Heart left ventricle (tissue), 16 donors: ENCODE measurements at regions not wholly inside any gene's neighbourhood (a gene's known extent, or its start where the extent isn't known, plus 50 kb on each side); places are given as distances from the start of the nearest gene placed in this dataset.

Experiments
- ATAC-seq, 4 donors: fragments of 200-7000 bp; cut with Tn5 transposase; one replicate each; pipeline ENCODE4 v1.9.1; 2020 to 2022; ENCODE audit warnings: moderate library complexity in 4 of 4, mild to moderate bottlenecking in 3 of 4, moderate number of reproducible peaks in 1 of 4
- DNase-seq, 5 donors: peaks; one replicate each; pipeline ENCODE4 v3.0.0-alpha.2; 2020
- H3K27ac ChIP-seq, 12 donors: fragments of 200-600 bp; sonication (generic) in 4 of 12; one replicate each; pipeline versions ENCODE4 v1.5.0 to v1.8.0; 2016 to 2022; ENCODE audit warnings: mild to moderate bottlenecking in 2 of 12
- H3K27me3 ChIP-seq, 9 donors: fragments of 200-600 bp; sonication (generic) in 2 of 9; one replicate each; pipeline versions ENCODE4 v1.5.1 to v1.8.0; 2016 to 2022; ENCODE audit warnings: mild to moderate bottlenecking in 3 of 9
- H3K36me3 ChIP-seq, 9 donors: fragments of 200-600 bp; sonication (generic) in 2 of 9; one replicate each; pipeline versions ENCODE4 v1.5.0 to v1.8.0; 2018 to 2022; ENCODE audit warnings: mild to moderate bottlenecking in 2 of 9
- H3K4me1 ChIP-seq, 12 donors: fragments of 200-600 bp; sonication (generic) in 4 of 12; one replicate each; pipeline versions ENCODE4 v1.5.0 to v1.8.0; 2016 to 2022; ENCODE audit warnings: mild to moderate bottlenecking in 3 of 12
- H3K4me3 ChIP-seq, 12 donors: fragments of 200-600 bp; sonication (generic) in 4 of 12; one replicate each; pipeline versions ENCODE4 v1.5.0 to v1.8.0; 2017 to 2022; ENCODE audit warnings: mild to moderate bottlenecking in 9 of 12, moderate library complexity in 4 of 12
- H3K9me3 ChIP-seq, 12 donors: fragments of 200-600 bp; sonication (generic) in 4 of 12; one replicate each; pipeline versions ENCODE4 v1.5.0 to v1.8.0; 2016 to 2022; ENCODE audit warnings: mild to moderate bottlenecking in 1 of 12
- POLR2A ChIP-seq, 2 donors: fragments of 450-650 bp; IDR thresholded peaks; one replicate each; pipeline ENCODE4 v1.6.1; 2017; ENCODE audit warnings: antibody characterized with exemption in 2 of 2, mild to moderate bottlenecking in 2 of 2, moderate library complexity in 2 of 2
- WGBS, 4 donors: extraction: QIAGEN DNeasy Blood & Tissue Kit in 2 of 4; methylation state at CpG; one replicate each; pipeline versions ENCODE4 v1.1.5 to v1.1.7; 2013 to 2018; 5-methylcytosine and 5-hydroxymethylcytosine counted together
- intact Hi-C, 10 donors: fragments of 100-400 bp; cut with DNase I; formaldehyde crosslinking; loops; one replicate each; pipeline versions ENCODE4 v1.11.1 to v1.14.2; 2022
- TF ChIP-seq, protein P1 (sequence below), 12 donors: fragments of 200-600 bp; sonication (generic) in 4 of 12; IDR thresholded peaks; one replicate each; pipeline versions ENCODE4 v1.5.0 to v1.8.0; 2018 to 2022; ENCODE audit warnings: antibody characterized with exemption in 12 of 12, mild to moderate bottlenecking in 5 of 12
- donor health status: ischemic (EF 13 %, LVEDD 7.1; RV severe dilation, severe dysfunction).
- donor health status: healthy with polysubstance abuse.
- donor health status: DM: no; HTN: yes; CAD: no.
- donor health status: DM: no; HTN: no; CAD: no.
- donor health status: ischemic (EF 25% LVEDD 6.9; RV normal size, moderate dysfunction).
- donor health status: ischemic (EF 25% LVEDD 5.7; RV mildly dilated, moderate dysfunction).
- donor health status: healthy.
- donor health status: DM: yes; HTN: yes; CAD: no.
- donor health status: ischemic (EF 35%, LVEDD 5.7; RV mildly dilated, moderate dysfunction).
- donor health status: nonischemic (EF 11% LVEDD 7.7; RV severe dilation, severe dysfunction).
- donor health status: DM: yes; HTN: yes; CAD: no.
- donor health status: PGD.
- donor health status: ischemic (EF 29% LVEDD 5.4; RV normal size, mild dysfunction).
- donor health status: nonischemic (EF 23%, LVEDD 6.1; RV moderate dilation, normal function).

DNA sequence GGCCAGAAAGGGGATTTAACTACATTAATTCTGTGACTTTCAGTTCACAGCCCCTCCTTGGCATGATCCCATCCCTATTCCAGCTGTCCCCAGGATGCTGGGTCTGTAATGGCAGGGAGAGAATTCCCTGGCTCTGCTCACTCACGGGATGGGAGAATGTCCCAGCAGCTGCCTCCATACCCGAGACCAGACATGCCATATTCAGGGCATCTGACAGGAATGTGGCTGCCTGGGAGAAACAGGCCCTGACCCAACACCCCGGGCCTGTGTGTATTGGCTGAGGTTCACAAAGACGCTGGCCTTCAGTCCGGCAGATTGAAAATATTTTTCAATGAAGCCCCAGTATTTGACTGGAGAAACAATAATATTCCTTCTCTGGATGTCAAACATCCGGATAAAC lies 83.6 kb upstream of the SMAD3 start:
- Histone ChIP-seq H3K27ac (no peak overlapping the region), H3K36me3 (no peaks in the 10 kb centered on the region), H3K27me3 (no peaks in the 10 kb centered on the region), H3K4me3 (no peak overlapping the region), H3K4me1 (peaks cover 0 to 2% (median 0%) of the 10 kb centered on the region in 12 donors), H3K9me3 (no peaks in the 10 kb centered on the region)
- ATAC-seq (no peak), DNase-seq (no peak)
- TF ChIP-seq POLR2A (IDR thresholded peaks at IDR 0.05) = no peak
- TF ChIP-seq, protein P1, sequence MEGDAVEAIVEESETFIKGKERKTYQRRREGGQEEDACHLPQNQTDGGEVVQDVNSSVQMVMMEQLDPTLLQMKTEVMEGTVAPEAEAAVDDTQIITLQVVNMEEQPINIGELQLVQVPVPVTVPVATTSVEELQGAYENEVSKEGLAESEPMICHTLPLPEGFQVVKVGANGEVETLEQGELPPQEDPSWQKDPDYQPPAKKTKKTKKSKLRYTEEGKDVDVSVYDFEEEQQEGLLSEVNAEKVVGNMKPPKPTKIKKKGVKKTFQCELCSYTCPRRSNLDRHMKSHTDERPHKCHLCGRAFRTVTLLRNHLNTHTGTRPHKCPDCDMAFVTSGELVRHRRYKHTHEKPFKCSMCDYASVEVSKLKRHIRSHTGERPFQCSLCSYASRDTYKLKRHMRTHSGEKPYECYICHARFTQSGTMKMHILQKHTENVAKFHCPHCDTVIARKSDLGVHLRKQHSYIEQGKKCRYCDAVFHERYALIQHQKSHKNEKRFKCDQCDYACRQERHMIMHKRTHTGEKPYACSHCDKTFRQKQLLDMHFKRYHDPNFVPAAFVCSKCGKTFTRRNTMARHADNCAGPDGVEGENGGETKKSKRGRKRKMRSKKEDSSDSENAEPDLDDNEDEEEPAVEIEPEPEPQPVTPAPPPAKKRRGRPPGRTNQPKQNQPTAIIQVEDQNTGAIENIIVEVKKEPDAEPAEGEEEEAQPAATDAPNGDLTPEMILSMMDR (IDR thresholded peaks at IDR 0.05) = no peak
- intact Hi-C loops = loop anchor here in 1 of 10 donors (10.0 kb wide), 1 partner anchor 63 kb away; no protein-coding TSS in a partner anchor
- WGBS, 4 donors = 75 to 81% (median 78%) methylated on average over 6 of the region's 6 CpGs

DNA sequence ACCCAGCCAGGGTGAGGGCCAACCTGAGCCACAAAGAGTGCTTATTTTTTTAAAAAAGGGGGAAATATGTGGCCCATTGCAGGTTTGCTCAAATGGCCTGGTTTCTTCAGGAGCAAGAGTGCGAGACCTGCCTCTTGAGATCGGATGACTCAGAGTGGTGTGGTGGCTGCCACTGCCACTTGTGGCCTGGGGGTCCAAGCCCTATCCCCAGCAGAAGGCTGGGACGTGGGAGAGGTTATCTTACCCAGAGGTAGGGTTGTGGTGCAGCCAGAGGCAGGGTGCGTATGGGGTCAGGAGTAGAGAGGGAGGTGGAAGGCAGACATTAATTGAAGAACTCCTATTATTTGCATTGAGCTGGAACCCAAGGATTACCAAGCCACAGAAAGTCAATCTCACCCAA lies 83.2 kb upstream of the SMAD3 start:
- Histone ChIP-seq H3K27me3 (no peaks in the 10 kb centered on the region), H3K4me3 (no peak overlapping the region), H3K27ac (no peak overlapping the region), H3K4me1 (peaks cover 0 to 2% (median 0%) of the 10 kb centered on the region in 12 donors), H3K9me3 (no peaks in the 10 kb centered on the region), H3K36me3 (no peaks in the 10 kb centered on the region)
- TF ChIP-seq, protein P1 (IDR thresholded peaks at IDR 0.05) = no peak
- no peak for TF ChIP-seq POLR2A (IDR thresholded peaks at IDR 0.05)
- ATAC-seq (no peak), DNase-seq (no peak)
- 84 to 97% (median 93%) methylated on average over 4 of the region's 4 CpGs for WGBS, 4 donors
- intact Hi-C loops = loop anchor here in 1 of 10 donors (10.0 kb wide), 1 partner anchor 63 kb away; no protein-coding TSS in a partner anchor

DNA sequence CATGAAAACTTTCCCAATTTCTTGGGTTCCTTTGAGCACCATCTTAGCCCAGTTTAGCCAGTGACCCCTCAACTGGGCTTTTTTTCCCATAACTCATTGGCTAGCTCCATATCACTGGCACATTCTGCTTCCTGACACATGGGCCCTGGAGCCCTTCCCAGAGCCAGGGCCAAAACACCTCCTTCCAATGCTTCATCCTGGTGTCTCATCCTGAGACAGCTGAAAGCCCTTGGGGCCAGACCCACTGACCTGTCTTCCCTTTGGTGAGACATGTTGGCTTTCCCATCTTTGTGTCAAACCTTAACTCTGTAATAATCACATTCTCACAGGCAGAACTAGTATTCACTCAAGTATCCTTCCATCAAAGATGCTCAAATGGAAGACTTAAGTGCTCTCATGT lies 82.6 kb upstream of the SMAD3 start:
- no peak for DNase-seq
- no peak for ATAC-seq
- Histone ChIP-seq H3K4me3 (no peak overlapping the region), H3K36me3 (no peaks in the 10 kb centered on the region), H3K9me3 (no peaks in the 10 kb centered on the region), H3K4me1 (peaks cover 0 to 2% (median 0%) of the 10 kb centered on the region in 12 donors), H3K27me3 (no peaks in the 10 kb centered on the region), H3K27ac (no peak overlapping the region)
- intact Hi-C loops = loop anchor here in 1 of 10 donors (10.0 kb wide), 1 partner anchor 62 kb away; no protein-coding TSS in a partner anchor
- TF ChIP-seq POLR2A (IDR thresholded peaks at IDR 0.05) = no peak
- TF ChIP-seq, protein P1 (IDR thresholded peaks at IDR 0.05) = no peak

DNA sequence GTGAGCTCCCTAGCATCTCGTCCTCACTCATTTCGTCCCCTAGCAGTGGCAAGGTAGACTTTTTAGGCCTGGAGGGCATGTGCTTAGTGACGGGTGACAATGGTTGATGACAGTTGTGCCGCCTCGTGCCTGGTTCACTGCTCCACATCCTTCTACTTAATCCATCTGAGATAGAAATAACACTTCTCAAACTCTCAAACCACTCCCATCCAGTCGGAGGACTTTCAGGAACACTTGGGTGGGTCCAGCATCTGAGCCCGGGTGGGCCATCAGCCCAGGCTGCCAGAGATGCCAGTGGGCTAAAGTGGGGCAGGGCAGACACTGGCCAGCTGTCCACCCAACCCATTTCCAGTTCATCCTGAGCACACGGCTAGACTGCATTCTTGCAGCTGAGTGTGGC lies 79.7 kb upstream of the SMAD3 start:
- WGBS, 4 donors = 86 to 93% (median 91%) methylated on average over 8 of the region's 8 CpGs

More for the DNA sequence above, 79.7 kb upstream of the SMAD3 start:
- Histone ChIP-seq H3K9me3 (peaks cover 0 to 5% (median 0%) of the 10 kb centered on the region in 12 donors), H3K4me1 (peaks cover 0 to 2% (median 0%) of the 10 kb centered on the region in 12 donors), H3K27me3 (no peaks in the 10 kb centered on the region), H3K27ac (no peak overlapping the region), H3K4me3 (no peak overlapping the region), H3K36me3 (no peaks in the 10 kb centered on the region)
- intact Hi-C loops = loop anchor here in 1 of 10 donors (10.0 kb wide), 1 partner anchor 59 kb away; no protein-coding TSS in a partner anchor
- no peak for ATAC-seq
- TF ChIP-seq, protein P1 (IDR thresholded peaks at IDR 0.05) = no peak
- no peak for TF ChIP-seq POLR2A (IDR thresholded peaks at IDR 0.05)
- no peak for DNase-seq
